H1 (cell line): ENCODE measurements at regions not wholly inside any gene's neighbourhood (a gene's known extent, or its start where the extent isn't known, plus 50 kb on each side); places are given as distances from the start of the nearest gene placed in this dataset.
A peak's percentile ranks its signal among the peaks of the same experiment; 100 is the strongest.

Source experiments
- CTCF ChIA-PET: fragments of 300-600 bp; sonication (Branson Sonifier 250); formaldehyde crosslinking; loops from one replicate; lab custom pipeline; 2021; ENCODE audit not compliant: partially characterized antibody; lab: Charles Lee
- POLR2A ChIA-PET: fragments of 300-600 bp; sonication (Branson Sonifier 250); formaldehyde crosslinking; loops from one replicate; lab custom pipeline; 2021; ENCODE audit warnings: inconsistent platforms; ENCODE audit not compliant: partially characterized antibody; lab: Charles Lee
- DNase-seq, 2 experiments: peaks; one replicate each; pipeline versions ENCODE4 v3.0.0 to v3.0.0-alpha.2; 2010 to 2022; ENCODE audit warnings: low spot score in 2 of 2, low read depth in 1 of 2, mixed read lengths in 1 of 2
- FAIRE-seq: peaks from 2 replicates; lab custom pipeline; 2011; peaks lifted over from hg19 to GRCh38; lab: Jason Lieb, UNC
- H2AFZ ChIP-seq: 2 replicates; pipeline ENCODE4 v1.8.1; 2012; ENCODE audit warnings: low read length, inconsistent platforms
- H2AK5ac ChIP-seq: 2 replicates; pipeline ENCODE4 v1.6.1; 2013; ENCODE audit warnings: low read depth, low read length
- H2BK120ac ChIP-seq: replicated peaks from 2 replicates; pipeline ENCODE3; 2013; ENCODE audit warnings: low read depth, low read length, inconsistent platforms
- H2BK12ac ChIP-seq: 2 replicates; pipeline ENCODE4 v1.6.1; 2013; ENCODE audit warnings: low read depth, low read length
- H2BK15ac ChIP-seq: 2 replicates; pipeline ENCODE4 v1.6.1; 2013; ENCODE audit warnings: low read length
- H2BK20ac ChIP-seq: 2 replicates; pipeline ENCODE4 v1.6.1; 2013; ENCODE audit warnings: low read length
- H2BK5ac ChIP-seq: 2 replicates; pipeline ENCODE4 v1.6.1; 2013; ENCODE audit warnings: low read depth, low read length
- H3K14ac ChIP-seq: 2 replicates; pipeline ENCODE4 v1.6.1; 2013; ENCODE audit warnings: inconsistent platforms; ENCODE audit not compliant: insufficient read length
- H3K18ac ChIP-seq: 2 replicates; pipeline ENCODE4 v1.6.1; 2013; ENCODE audit warnings: low read length; ENCODE audit errors: extremely low read depth
- H3K23ac ChIP-seq: 2 replicates; pipeline ENCODE4 v1.6.1; 2013; ENCODE audit warnings: inconsistent platforms; ENCODE audit not compliant: insufficient read length
- H3K23me2 ChIP-seq: 2 replicates; pipeline ENCODE4 v1.6.1; 2013; ENCODE audit warnings: low read depth, low read length
- H3K27ac ChIP-seq: 2 replicates; pipeline ENCODE4 v1.6.1; 2011; ENCODE audit warnings: low read depth, low read length, inconsistent platforms
- H3K27me3 ChIP-seq, 4 experiments: replicated peaks in 1 of 4; 1 replicate in 1 of 4; 2 replicates in 3 of 4; pipeline versions ENCODE4 v1.6.1 to v1.8.1; 2011 to 2013; ENCODE audit warnings: low read length in 3 of 4, mild to moderate bottlenecking in 3 of 4, inconsistent platforms in 2 of 4, mixed read lengths in 2 of 4, moderate library complexity in 1 of 4; ENCODE audit not compliant: control insufficient read depth in 3 of 4, insufficient read depth in 3 of 4; ENCODE audit errors: extremely low read depth in 1 of 4
- H3K36me3 ChIP-seq, 4 experiments: 2 replicates each; pipeline versions ENCODE4 v1.6.1 to v1.8.1; 2011 to 2013; ENCODE audit warnings: mild to moderate bottlenecking in 4 of 4, low read length in 3 of 4, moderate library complexity in 2 of 4, control low read depth in 1 of 4, inconsistent platforms in 1 of 4; ENCODE audit not compliant: insufficient read depth in 4 of 4, control insufficient read depth in 2 of 4
- H3K4ac ChIP-seq: replicated peaks from 2 replicates; pipeline ENCODE3; 2013; ENCODE audit warnings: low read length, low read depth, mixed read lengths, inconsistent platforms; ENCODE audit not compliant: insufficient read length
- H3K4me1 ChIP-seq, 4 experiments: replicated peaks in 1 of 4; 1 replicate in 1 of 4; 2 replicates in 3 of 4; pipeline versions ENCODE4 v1.6.1 to v1.8.1; 2011 to 2013; ENCODE audit warnings: low read length in 3 of 4, inconsistent platforms in 2 of 4, mixed read lengths in 1 of 4; ENCODE audit not compliant: insufficient read depth in 4 of 4, control insufficient read depth in 3 of 4
- H3K4me2 ChIP-seq, 2 experiments: 2 replicates each; pipeline versions ENCODE4 v1.6.1 to v1.8.1; 2011 to 2013; ENCODE audit warnings: low read depth in 2 of 2, low read length in 2 of 2, control low read depth in 1 of 2, inconsistent platforms in 1 of 2, mild to moderate bottlenecking in 1 of 2; ENCODE audit not compliant: insufficient read depth in 1 of 2
- H3K4me3 ChIP-seq, 4 experiments: fragments of 200-600, 300-600 bp in 1 of 4; sonication (generic), shearing (Covaris generic), sonication (Bioruptor Twin) in 1 of 4; 2 replicates each; pipeline versions ENCODE4 v1.5.1 to v1.8.1; 2011 to 2016; ENCODE audit warnings: low read length in 4 of 4, low read depth in 3 of 4, control low read depth in 2 of 4, inconsistent platforms in 2 of 4, mild to moderate bottlenecking in 2 of 4, mixed read lengths in 1 of 4, moderate library complexity in 1 of 4; ENCODE audit not compliant: insufficient read depth in 2 of 4; ENCODE audit errors: extremely low read depth in 1 of 4
- H3K56ac ChIP-seq: replicated peaks from 2 replicates; pipeline ENCODE3; 2013; ENCODE audit warnings: low read depth, mild to moderate bottlenecking, mixed read lengths, low read length, inconsistent platforms; ENCODE audit not compliant: insufficient read length
- H3K79me1 ChIP-seq: 2 replicates; pipeline ENCODE4 v1.6.1; 2013; ENCODE audit warnings: low read depth, low read length, control low read depth
- H3K79me2 ChIP-seq, 2 experiments: 2 replicates each; pipeline versions ENCODE4 v1.6.1 to v1.8.1; 2012 to 2013; ENCODE audit warnings: low read length in 2 of 2, mild to moderate bottlenecking in 2 of 2, inconsistent platforms in 1 of 2; ENCODE audit not compliant: insufficient read depth in 2 of 2, control insufficient read depth in 1 of 2
- H3K9ac ChIP-seq, 4 experiments: replicated peaks in 1 of 4; 1 replicate in 1 of 4; 2 replicates in 3 of 4; pipeline versions ENCODE4 v1.6.1 to v1.8.1; 2011 to 2013; ENCODE audit warnings: low read depth in 3 of 4, low read length in 3 of 4, control low read depth in 2 of 4, mild to moderate bottlenecking in 2 of 4, moderate library complexity in 2 of 4, inconsistent platforms in 1 of 4; ENCODE audit errors: extremely low read depth in 1 of 4
- H3K9me3 ChIP-seq, 2 experiments: 2 replicates each; pipeline versions ENCODE4 v1.6.1 to v1.8.1; 2012 to 2013; ENCODE audit warnings: mild to moderate bottlenecking in 2 of 2, moderate library complexity in 2 of 2, control low read depth in 1 of 2, inconsistent platforms in 1 of 2, low read depth in 1 of 2, low read length in 1 of 2, mixed read lengths in 1 of 2; ENCODE audit not compliant: insufficient read depth in 2 of 2
- H4K20me1 ChIP-seq, 2 experiments: replicated peaks in 1 of 2; 2 replicates each; pipeline versions ENCODE3 to v1.8.1; 2011 to 2013; ENCODE audit warnings: inconsistent platforms in 2 of 2, low read length in 2 of 2, mild to moderate bottlenecking in 1 of 2; ENCODE audit not compliant: insufficient read depth in 2 of 2, control insufficient read depth in 1 of 2
- H4K5ac ChIP-seq: 2 replicates; pipeline ENCODE4 v1.6.1; 2013; ENCODE audit warnings: low read length, low read depth, mixed read lengths, inconsistent platforms; ENCODE audit not compliant: insufficient read length
- H4K8ac ChIP-seq: 2 replicates; pipeline ENCODE4 v1.8.0; 2013; ENCODE audit warnings: mild to moderate bottlenecking, moderate library complexity, low read length, inconsistent platforms; ENCODE audit not compliant: insufficient read depth; ENCODE audit errors: extremely low read depth
- H4K91ac ChIP-seq: replicated peaks from 2 replicates; pipeline ENCODE3; 2013; ENCODE audit warnings: low read length, mixed read lengths, inconsistent platforms; ENCODE audit not compliant: insufficient read length
- HDAC2 ChIP-seq, 2 experiments: fragments of 300-600 bp in 1 of 2; sonication (generic) in 1 of 2; IDR thresholded peaks; 2 replicates each; pipeline ENCODE4 v1.6.1; 2011 to 2012; ENCODE audit warnings: low read depth in 2 of 2, low read length in 2 of 2, mild to moderate bottlenecking in 2 of 2, moderate library complexity in 2 of 2, borderline replicate concordance in 1 of 2, inconsistent platforms in 1 of 2
- POLR2A ChIP-seq, 2 experiments: IDR thresholded peaks; 1 replicate in 1 of 2; 2 replicates in 1 of 2; pipeline ENCODE4 v1.6.1; 2011; ENCODE audit warnings: low read depth in 2 of 2, low read length in 2 of 2, mild to moderate bottlenecking in 2 of 2; ENCODE audit errors: control extremely low read depth in 1 of 2

DNA sequence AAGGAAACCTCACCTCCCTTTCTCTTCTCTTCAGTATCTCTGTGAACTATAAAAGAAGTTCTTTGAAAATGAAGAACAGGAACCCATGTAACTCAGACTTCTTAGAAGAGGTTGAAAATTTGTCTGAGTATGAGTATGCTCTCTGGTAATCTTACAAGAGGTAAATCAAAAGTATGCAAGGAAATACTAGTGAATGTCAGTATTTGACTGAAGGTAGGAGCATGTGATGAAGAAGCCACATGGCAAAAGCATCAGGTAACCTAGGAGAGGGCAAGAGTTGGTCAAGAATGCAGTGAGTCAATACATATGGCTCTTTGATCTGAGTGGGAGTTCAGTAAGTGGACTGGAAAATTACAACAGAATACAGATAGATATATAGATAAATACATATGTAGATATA lies 133.0 kb upstream of the NECTIN3 start:
- CTCF ChIA-PET, result no interaction called here
- no peak overlapping the region for H2BK20ac ChIP-seq

More for the DNA sequence above, 133.0 kb upstream of the NECTIN3 start:
- TF ChIP-seq HDAC2 (IDR thresholded peaks at IDR 0.05; ENCODE audit: borderline replicate concordance in 1 of 2, low read depth in 2 of 2, low read length in 2 of 2) (no peak), POLR2A (IDR thresholded peaks at IDR 0.05; ENCODE audit: control extremely low read depth in 1 of 2, low read depth in 2 of 2, low read length in 2 of 2) (0 out of 3 replicates have a peak, but pooled peaks of 1 of the 2 experiments have one; percentile 14)
- TF ChIP-seq, all 59 proteins: peak for 1
- Histone ChIP-seq H3K4ac (no peak overlapping the region), H2AK5ac (no peak overlapping the region), H4K5ac (no peak overlapping the region), H4K8ac (no peak overlapping the region), H2BK12ac (no peak overlapping the region), H3K4me2 (no peak overlapping the region), H3K4me1 (peaks cover 0 to 2% (median 0%) of the 10 kb centered on the region in 4 experiments; a peak in 1 of 7 replicates), H3K4me3 (no peak overlapping the region), H3K56ac (no peak overlapping the region), H3K9ac (no peak overlapping the region), H4K20me1 (peaks cover 0 to 5% of the 10 kb centered on the region in 2 experiments), H3K14ac (no peak overlapping the region), H3K36me3 (peaks cover 0 to 2% (median 0%) of the 10 kb centered on the region in 4 experiments; a peak in 1 of 8 replicates), H4K91ac (no peak overlapping the region), H3K27me3 (no peaks in the 10 kb centered on the region), H3K23me2 (no peaks in the 10 kb centered on the region), H3K79me1 (no peaks in the 10 kb centered on the region), H2BK15ac (no peak overlapping the region), H3K79me2 (peaks cover 0 to 100% of the 10 kb centered on the region in 2 experiments; a peak in 2 of 4 replicates), H2BK120ac (no peak overlapping the region), H3K18ac (no peak overlapping the region), H3K27ac (no peak overlapping the region), H2BK5ac (no peak overlapping the region), H2AFZ (no peak overlapping the region), H3K9me3 (no peaks in the 10 kb centered on the region), H3K23ac (no peak overlapping the region)
- POLR2A ChIA-PET, result interaction anchor here (2.2 kb wide), 1 partner anchor 29 kb away, joined by 5 read pairs; no protein-coding TSS in a partner anchor
- DNase-seq (no peak), FAIRE-seq (no peak)
